ENCODE measurements at regions not wholly inside any gene's neighbourhood (a gene's known extent, or its start where the extent isn't known, plus 50 kb on each side); places are given as distances from the start of the nearest gene placed in this dataset.

DNA sequence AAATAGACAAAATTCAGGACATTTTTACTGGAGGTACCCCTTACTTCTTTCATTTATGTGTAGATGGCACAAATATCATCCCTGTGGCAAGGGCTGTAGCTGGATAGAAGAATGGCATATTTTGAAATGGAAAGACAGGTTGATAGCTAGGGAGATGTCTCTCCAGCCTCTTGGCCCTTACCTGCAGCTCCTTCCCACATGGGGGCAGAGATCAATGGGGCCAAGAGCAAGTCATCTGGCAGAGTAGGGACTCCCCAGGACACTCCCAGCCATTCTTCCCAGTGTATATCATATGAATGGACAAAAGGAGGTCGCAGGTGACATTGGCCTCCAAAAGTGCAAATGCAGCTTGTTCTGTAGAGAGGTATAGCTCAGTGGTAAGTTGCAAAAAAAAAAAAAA is 192.2 kb upstream of the ATP5MC3 start:
- TF ChIP-seq POLR2AphosphoS5 (IDR thresholded peaks at IDR 0.05; ENCODE audit: low read depth) = no peak
- TF ChIP-seq, protein P1, sequence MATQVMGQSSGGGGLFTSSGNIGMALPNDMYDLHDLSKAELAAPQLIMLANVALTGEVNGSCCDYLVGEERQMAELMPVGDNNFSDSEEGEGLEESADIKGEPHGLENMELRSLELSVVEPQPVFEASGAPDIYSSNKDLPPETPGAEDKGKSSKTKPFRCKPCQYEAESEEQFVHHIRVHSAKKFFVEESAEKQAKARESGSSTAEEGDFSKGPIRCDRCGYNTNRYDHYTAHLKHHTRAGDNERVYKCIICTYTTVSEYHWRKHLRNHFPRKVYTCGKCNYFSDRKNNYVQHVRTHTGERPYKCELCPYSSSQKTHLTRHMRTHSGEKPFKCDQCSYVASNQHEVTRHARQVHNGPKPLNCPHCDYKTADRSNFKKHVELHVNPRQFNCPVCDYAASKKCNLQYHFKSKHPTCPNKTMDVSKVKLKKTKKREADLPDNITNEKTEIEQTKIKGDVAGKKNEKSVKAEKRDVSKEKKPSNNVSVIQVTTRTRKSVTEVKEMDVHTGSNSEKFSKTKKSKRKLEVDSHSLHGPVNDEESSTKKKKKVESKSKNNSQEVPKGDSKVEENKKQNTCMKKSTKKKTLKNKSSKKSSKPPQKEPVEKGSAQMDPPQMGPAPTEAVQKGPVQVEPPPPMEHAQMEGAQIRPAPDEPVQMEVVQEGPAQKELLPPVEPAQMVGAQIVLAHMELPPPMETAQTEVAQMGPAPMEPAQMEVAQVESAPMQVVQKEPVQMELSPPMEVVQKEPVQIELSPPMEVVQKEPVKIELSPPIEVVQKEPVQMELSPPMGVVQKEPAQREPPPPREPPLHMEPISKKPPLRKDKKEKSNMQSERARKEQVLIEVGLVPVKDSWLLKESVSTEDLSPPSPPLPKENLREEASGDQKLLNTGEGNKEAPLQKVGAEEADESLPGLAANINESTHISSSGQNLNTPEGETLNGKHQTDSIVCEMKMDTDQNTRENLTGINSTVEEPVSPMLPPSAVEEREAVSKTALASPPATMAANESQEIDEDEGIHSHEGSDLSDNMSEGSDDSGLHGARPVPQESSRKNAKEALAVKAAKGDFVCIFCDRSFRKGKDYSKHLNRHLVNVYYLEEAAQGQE (IDR thresholded peaks at IDR 0.05; ENCODE audit: insufficient replicate concordance, low read depth) = no peak
- TF ChIP-seq, protein P2, sequence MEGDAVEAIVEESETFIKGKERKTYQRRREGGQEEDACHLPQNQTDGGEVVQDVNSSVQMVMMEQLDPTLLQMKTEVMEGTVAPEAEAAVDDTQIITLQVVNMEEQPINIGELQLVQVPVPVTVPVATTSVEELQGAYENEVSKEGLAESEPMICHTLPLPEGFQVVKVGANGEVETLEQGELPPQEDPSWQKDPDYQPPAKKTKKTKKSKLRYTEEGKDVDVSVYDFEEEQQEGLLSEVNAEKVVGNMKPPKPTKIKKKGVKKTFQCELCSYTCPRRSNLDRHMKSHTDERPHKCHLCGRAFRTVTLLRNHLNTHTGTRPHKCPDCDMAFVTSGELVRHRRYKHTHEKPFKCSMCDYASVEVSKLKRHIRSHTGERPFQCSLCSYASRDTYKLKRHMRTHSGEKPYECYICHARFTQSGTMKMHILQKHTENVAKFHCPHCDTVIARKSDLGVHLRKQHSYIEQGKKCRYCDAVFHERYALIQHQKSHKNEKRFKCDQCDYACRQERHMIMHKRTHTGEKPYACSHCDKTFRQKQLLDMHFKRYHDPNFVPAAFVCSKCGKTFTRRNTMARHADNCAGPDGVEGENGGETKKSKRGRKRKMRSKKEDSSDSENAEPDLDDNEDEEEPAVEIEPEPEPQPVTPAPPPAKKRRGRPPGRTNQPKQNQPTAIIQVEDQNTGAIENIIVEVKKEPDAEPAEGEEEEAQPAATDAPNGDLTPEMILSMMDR (IDR thresholded peaks at IDR 0.05; ENCODE audit: insufficient read depth, low read length) = no peak

Measured in HL-60 (cell line).